ENCODE measurements at regions not wholly inside any gene's neighbourhood (a gene's known extent, or its start where the extent isn't known, plus 50 kb on each side); places are given as distances from the start of the nearest gene placed in this dataset.

DNA sequence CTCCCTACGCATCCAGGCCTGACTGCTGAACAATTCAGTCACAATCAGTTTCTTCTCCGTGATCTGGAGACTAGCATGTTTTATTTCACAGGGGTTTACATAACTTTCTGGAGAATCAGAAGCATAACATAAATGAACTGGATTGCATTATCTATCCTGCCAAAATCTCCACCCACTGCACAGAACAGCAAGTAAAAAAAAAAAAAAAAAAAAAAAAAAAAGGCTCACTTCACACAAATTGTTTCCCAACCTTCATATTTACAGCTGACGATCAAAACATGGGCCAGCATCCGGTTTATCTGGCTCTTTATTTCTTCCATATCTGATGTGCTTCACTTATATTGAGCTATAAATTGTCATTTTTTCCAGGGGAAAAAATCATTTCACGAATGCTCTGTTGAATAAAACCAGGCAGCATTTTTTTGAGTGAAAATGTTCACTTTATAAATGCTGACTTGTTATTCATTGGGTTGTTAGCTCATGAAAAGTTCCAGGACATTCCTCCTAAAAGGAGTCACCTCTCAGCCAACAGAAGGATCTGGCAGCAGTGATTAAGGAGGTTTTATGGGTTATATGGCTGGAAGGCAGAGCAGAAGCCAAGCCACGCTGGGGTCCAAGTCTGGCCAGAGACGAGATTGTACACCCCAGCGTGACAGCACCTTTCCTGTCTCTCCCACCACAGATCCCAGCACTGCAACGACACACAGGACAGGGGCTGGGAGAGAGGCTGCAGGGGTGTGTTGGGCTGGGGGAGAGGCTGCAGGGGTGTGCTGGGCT lies 51.2 kb upstream of the GLI2 start:
- DNase-seq = no peak

DNA sequence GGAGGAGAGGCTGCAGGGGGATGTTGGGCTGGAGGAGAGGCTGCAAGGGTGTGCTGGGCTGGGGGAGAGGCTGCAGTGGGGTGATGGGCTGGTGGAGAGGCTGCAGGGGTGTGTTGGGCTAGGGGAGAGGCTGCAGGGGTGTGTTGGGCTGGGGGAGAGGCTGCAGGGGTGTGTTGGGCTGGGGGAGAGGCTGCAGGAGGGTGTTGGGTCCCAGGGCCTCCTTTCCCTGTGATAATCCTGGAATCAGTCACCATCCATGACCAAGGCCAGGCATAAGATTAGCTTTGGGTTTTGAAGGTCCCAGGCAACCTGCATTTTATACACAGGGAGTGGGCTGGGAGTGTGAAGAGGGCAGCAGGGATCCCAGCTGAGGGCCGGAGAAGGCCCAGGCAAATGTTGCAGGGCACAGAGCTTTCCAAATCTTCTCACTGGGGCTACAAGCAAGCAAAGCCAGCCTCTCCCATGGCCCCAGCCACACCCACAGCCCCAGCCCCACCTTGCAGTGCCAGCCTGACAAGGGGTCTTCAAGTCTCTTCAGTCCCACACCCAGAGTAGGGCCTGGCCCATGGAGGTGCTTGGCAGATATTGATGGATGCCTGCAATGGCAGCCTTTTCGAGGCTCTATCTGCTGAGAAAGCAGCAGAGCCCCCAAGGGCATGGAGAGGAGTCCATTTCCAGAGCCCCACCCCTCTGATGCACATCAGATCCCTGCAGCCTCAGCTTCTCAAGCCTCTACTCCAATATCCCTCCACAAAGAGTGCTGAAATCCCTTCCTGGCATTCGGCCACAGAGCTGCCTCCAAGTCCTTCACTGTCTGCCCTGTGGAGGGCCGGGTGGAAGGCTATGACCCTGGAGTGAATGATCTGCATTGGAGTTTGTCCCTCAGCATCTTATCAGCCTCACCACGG lies 50.3 kb upstream of the GLI2 start:
- DNase-seq = no peak
